GM19324 (cell line): ENCODE measurements at regions not wholly inside any gene's neighbourhood (a gene's known extent, or its start where the extent isn't known, plus 50 kb on each side); places are given as distances from the start of the nearest gene placed in this dataset.

Experiments used
- ATAC-seq: cut with Tn5 transposase; IDR thresholded peaks from one replicate; pipeline ENCODE4 v1.9.1; 2021; ENCODE audit warnings: mild to moderate bottlenecking, moderate library complexity; ENCODE audit not compliant: unreplicated experiment, low FRiP score

- no peak for ATAC-seq
Measured at GRCh38 chr14:65277027-65277426, 135.5 kb upstream of the FUT8 start.

GRCh38 chr14:65277580-65278270, 134.8 kb upstream of the FUT8 start:
- ATAC-seq, result no peak

GRCh38 chr14:65278589-65278988, 133.9 kb upstream of the FUT8 start:
- no peak for ATAC-seq

GRCh38 chr14:65279510-65279909, 133.0 kb upstream of the FUT8 start:
- ATAC-seq, result no peak

- no peak for ATAC-seq
Measured at GRCh38 chr14:65279958-65280357, 132.6 kb upstream of the FUT8 start.

- no peak for ATAC-seq
Measured at GRCh38 chr14:65280653-65281052, 131.9 kb upstream of the FUT8 start.

GRCh38 chr14:65281991-65282895, 130.3 kb upstream of the FUT8 start:
- ATAC-seq, result no peak

GRCh38 chr14:65282896-65283253, 129.7 kb upstream of the FUT8 start:
- ATAC-seq, result no peak

- ATAC-seq, result no peak
Measured at GRCh38 chr14:65286443-65286842, 126.1 kb upstream of the FUT8 start.

- ATAC-seq, result peak; percentile 45
Measured at GRCh38 chr14:65287264-65288131, 125.0 kb upstream of the FUT8 start.

GRCh38 chr14:65290830-65291229, 121.7 kb upstream of the FUT8 start:
- no peak for ATAC-seq

GRCh38 chr14:65291531-65291930, 121.0 kb upstream of the FUT8 start:
- no peak for ATAC-seq

GRCh38 chr14:65294816-65295215, 117.7 kb upstream of the FUT8 start:
- ATAC-seq, result no peak

GRCh38 chr14:65296402-65296801, 116.1 kb upstream of the FUT8 start:
- ATAC-seq, result no peak

GRCh38 chr14:65296876-65297275, 115.7 kb upstream of the FUT8 start:
- no peak for ATAC-seq

- no peak for ATAC-seq
Measured at GRCh38 chr14:65297744-65298143, 114.8 kb upstream of the FUT8 start.

GRCh38 chr14:65299826-65300225, 112.7 kb upstream of the FUT8 start:
- no peak for ATAC-seq

- peak; percentile 66 for ATAC-seq
Measured at GRCh38 chr14:65301862-65302539, 110.5 kb upstream of the FUT8 start.

GRCh38 chr14:65302571-65303189, 109.8 kb upstream of the FUT8 start:
- no peak for ATAC-seq
